NCI-H82 (cell line): ENCODE measurements at regions not wholly inside any gene's neighbourhood (a gene's known extent, or its start where the extent isn't known, plus 50 kb on each side); places are given as distances from the start of the nearest gene placed in this dataset.

Experiments used
- DNase-seq: peaks from one replicate; lab custom pipeline; 2025; lab: John Stamatoyannopoulos, UW

- no peak for DNase-seq
Observed at GRCh38 chr20:23253524-23253923, 97.1 kb upstream of the NXT1 start.

DNA sequence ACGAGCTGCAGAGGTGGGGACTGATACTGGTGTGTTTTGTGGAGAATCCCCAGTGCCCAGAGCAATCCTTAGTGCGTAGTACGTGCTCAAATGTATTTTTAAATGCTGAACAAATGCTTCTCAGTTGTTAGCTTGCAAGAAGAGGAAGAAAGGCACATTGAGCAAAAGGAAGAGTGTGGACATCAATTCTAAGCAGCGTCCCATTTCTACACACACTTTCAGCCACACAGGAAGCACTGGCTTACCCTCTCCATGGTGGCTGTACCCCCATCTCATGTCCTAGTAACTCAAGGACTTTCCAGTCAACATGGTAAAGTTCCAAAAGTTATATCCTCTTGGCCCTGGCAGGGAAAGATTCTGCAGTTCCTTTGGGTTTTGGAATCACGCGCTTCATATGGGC, 98.8 kb upstream of the NXT1 start:
- DNase-seq = no peak

DNA sequence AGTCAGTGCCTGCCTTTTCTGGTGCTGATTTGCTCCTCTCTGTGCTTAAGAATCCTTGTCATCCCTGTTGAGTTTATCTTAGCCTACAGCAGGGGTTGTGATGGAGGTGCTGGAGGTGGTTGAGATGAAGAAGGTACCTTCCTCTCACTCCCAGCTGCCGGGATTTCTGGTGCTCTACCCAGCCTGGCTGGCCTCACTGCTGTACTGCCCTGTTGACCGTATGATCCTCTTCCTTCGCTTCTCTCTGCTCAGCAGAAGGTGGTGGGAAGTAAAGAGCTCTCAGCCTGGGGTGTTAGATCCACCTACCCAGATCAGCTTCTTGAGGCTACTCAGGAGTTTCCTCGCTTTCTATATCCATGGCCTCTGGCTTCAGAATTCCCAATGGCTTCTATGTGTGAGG, 101.0 kb upstream of the NXT1 start:
- no peak for DNase-seq

GRCh38 chr20:23248461-23248882, 102.1 kb upstream of the NXT1 start:
- no peak for DNase-seq

DNA sequence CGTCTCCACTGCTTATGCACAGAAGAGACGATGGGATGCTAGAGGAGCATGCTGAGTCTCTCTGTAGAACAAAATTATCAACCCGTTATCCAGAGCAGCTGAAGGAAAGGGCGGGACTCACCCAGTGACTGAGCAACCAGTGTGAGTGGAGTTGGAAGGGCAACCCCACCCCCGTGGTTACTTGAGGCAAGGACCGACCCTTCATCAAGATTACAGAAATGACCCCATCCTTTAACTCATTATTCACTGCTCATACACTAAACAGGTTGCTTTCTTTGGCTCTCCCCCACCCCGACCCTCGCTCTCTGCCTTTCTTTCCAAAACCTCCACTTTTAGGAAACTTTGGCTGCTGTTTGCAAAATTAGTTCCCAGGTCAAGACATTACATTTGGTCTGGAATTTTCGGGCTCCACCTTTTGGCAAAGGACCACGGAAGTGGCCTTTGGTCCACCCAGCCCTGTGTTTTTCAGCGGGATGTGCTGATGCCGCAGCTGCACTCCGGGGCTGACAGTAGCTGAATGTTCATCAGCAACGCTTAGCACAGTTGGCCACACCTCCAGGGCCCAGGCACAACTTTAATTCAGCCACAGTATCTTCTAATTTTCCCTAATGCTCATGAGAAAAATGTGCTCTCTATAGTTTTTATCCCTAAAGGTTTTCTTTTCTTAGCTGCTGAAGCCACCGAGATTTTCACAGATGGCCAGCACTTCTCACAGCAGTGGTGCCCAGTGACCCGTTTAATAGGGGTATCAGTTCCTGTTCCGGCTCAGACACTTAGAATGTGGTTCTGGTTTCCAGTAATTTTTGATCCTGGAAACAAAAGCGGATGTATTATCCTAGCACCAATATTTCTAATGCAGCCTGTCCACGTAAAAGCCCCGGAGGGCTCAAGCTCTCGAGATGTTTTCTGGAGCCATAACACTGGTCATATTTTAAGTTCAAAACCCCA, 103.6 kb upstream of the NXT1 start:
- DNase-seq = no peak

DNA sequence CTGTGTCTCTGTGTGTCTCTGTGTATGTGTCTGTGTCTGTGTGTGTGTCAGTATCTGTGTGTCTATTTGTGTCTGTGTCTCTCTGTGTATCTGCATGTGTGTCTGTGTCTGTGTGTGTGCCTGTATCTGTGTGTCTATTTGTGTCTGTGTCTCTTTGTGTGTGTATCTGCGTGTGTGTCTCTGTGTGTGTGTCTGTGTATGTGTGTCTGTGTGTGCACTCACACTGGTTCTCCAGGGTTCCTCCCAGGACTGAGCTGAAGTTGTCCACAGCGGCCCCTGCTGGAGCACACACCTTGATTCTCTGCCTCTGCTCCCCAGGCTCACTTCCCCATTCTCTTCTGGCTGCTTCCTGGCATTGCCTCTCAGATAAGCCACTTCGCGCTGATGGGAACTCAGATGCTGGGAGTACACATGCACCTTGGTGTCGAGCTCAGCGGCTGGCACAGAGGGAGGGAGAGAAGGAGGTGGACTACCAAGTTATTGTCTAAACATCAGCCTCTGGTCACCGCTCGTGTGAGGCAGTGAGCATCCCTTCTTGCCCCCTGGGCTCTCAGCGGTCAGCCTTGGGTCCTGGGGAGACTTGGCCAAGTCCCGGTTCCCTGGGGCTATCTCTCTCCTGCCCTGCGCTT, 104.9 kb upstream of the NXT1 start:
- peak; percentile 55 for DNase-seq

GRCh38 chr20:23244916-23245552, 105.6 kb upstream of the NXT1 start:
- no peak for DNase-seq

DNA sequence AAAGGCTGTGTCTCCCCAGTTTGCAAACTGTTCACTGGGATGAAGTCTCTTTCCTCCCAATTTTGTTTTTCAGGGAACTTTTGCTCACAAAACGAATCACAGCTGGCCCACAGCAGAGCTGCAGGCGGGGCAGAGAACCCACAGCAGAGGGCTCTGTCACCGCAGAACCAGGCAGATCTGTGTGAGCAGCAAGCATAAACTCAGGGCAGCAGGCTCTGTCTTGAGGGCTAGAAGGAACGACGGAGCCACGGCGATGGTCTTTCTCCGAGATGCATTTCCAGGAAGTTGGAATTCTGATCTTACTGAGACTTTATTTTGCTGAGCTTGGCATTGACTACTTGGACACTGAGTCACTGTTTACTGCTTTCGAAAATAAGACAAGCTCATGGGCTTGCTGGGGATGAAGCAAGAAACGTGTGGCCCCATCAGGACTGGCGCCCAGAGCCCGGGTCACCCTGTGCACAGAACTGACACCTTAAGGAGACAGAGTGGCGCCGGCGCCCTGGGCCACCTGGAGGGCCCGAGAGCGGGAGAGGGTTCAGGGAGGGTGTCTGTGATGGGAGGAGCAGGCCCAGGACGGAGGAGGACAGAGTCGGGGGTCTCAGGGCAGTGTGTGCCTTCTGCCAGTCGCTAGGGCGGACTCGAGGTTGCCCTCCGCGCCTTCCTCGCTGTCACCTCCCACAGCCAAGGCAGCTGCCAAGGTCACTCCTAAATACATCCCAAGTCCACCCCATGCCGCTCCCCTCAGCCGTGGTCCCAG, 106.3 kb upstream of the NXT1 start:
- no peak for DNase-seq

DNA sequence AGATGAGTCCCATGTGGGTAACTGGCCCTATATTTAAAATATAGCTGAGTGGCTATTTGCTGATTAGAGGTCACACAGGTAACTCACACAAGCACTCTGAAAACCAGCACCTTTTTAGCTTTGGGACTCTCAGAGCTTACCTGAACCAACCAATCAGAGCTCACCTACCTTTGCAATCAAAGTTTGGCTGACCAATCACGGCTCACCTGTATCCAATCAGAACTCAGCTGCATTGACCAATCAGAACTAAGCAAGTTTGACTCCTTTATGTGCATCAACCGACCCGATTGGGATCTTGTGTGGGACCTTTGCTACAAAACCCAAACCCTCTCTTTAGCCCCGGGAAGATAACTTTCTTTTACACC, 106.8 kb upstream of the NXT1 start:
- DNase-seq = no peak

- DNase-seq = no peak
Observed at GRCh38 chr20:23242556-23243180, 107.9 kb upstream of the NXT1 start.

GRCh38 chr20:23242104-23242503, 108.5 kb upstream of the NXT1 start:
- no peak for DNase-seq

- no peak for DNase-seq
Observed at GRCh38 chr20:23241416-23241815, 109.2 kb upstream of the NXT1 start.

GRCh38 chr20:23240519-23240918, 110.1 kb upstream of the NXT1 start:
- DNase-seq = no peak

DNA sequence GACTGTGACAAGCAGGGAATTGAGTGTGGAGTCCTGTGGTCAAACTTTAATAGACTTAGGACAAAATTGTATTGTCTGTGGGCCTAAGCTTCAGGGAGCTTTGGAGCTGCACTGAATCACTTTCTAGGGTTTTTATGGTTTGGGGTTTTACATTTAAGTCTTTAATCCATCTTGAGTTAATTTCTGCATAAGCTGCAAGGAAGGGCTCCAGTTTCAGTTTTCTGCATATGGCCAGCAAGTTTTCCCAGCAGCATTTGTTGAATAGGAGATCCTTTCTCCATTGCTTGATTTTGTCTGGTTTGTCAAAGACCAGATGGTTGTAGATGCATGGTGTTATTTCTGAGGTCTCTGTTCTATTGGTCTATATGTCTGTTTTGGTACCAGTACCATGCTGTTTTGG, 113.4 kb upstream of the NXT1 start:
- DNase-seq = no peak

DNA sequence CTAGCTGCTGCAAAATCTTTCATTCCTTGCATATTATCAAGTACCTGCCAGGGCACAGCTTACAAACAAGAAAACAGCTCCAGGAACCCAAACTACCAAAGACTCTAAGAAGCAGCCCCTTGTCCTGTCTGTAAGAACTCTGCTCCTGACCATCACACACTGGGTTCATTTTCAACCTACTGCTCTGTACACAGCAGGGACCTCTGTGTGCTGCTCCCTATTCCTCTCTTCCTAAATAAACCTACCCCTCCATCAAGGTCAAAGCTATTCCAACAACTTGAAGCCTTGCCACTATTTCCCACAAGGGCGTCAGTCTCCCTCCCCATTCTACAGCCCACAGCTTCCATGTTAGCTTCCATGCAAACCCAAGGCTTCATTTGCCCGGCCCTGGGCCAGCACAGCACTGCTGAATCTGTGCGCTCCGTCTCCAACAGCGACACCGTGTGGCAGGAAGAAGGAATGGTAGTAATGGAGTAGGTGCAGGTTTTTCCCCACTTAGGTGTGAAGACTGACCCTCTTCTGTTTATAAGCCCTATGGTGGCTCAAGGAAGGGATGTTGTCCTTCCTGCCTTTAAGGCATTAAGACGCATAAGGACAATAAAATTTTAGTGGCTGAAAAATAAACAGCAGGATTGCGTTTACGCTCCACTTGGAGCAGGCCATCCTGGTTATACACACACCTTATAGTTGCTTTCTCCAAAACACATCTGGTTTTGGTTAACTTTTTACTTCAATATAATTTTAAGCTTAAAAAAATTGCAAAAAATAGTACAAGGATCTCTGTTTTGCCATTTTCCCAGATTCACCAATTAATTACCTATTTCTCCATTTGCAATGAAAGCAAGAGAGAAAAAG, 115.2 kb upstream of the NXT1 start:
- DNase-seq = peak; percentile 56

GRCh38 chr20:23234311-23235078, 116.1 kb upstream of the NXT1 start:
- no peak for DNase-seq

- DNase-seq = no peak
Observed at GRCh38 chr20:23233341-23233740, 117.2 kb upstream of the NXT1 start.

DNA sequence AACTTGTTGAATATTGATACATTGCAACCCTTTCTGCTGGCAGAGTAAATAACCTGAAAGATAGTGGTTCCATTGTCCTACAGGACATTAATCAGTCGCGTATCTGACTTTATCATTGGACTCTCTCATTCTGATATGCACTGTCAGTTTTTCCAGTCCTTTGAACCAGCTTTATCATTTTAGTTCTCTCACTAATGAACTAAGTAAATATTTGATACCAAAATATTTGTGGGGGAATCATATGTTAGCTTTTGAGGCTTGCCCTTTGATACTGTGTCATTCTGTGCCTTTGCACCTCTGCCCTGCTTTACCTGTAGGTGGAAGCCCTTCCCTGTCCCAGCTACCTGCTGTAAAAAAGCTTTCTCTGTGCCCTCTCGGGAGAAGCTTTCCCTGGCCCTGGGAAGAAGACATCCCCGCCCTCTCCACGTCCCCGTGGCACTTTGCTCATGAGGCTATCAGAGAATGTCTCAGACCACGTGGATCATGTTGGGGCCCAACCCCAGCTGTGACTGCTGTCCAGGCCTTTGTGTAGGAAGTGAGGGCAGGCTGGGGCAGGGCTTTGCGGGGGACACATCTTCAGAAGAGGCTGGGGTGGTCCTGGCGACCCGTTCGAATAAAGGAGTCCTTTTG, 117.8 kb upstream of the NXT1 start:
- DNase-seq = no peak

- DNase-seq = no peak
Observed at GRCh38 chr20:23232219-23232581, 118.4 kb upstream of the NXT1 start.
